ENCODE measurements at regions not wholly inside any gene's neighbourhood (a gene's known extent, or its start where the extent isn't known, plus 50 kb on each side); places are given as distances from the start of the nearest gene placed in this dataset.

GRCh38 chr13:86445206-86445605 lies 646.0 kb upstream of the SLITRK6 start:
- no peak for TF ChIP-seq POLR2A (IDR thresholded peaks at IDR 0.05)
- no peak for TF ChIP-seq CTCF (IDR thresholded peaks at IDR 0.05)
